IPS-15b (cell line): ENCODE measurements at regions not wholly inside any gene's neighbourhood (a gene's known extent, or its start where the extent isn't known, plus 50 kb on each side); places are given as distances from the start of the nearest gene placed in this dataset.

Experiments used
- H3K27me3 ChIP-seq: one replicate; pipeline ENCODE4 v1.6.1; 2013; ENCODE audit warnings: low read length; ENCODE audit not compliant: control insufficient read depth, insufficient read depth
- H3K36me3 ChIP-seq: one replicate; pipeline ENCODE4 v1.6.1; 2013; ENCODE audit warnings: low read length; ENCODE audit not compliant: control insufficient read depth, insufficient read depth
- H3K4me1 ChIP-seq: one replicate; pipeline ENCODE4 v1.6.1; 2013; ENCODE audit warnings: mild to moderate bottlenecking, low read length; ENCODE audit not compliant: control insufficient read depth, insufficient read depth
- H3K4me3 ChIP-seq: one replicate; pipeline ENCODE4 v1.5.1; 2013; ENCODE audit warnings: low read depth, low read length
- H3K9ac ChIP-seq: one replicate; pipeline ENCODE4 v1.6.1; 2013; ENCODE audit warnings: low read depth, mild to moderate bottlenecking, low read length
- H3K9me3 ChIP-seq: one replicate; pipeline ENCODE4 v1.6.1; 2013; ENCODE audit warnings: mild to moderate bottlenecking, low read length; ENCODE audit not compliant: control insufficient read depth, insufficient read depth

DNA sequence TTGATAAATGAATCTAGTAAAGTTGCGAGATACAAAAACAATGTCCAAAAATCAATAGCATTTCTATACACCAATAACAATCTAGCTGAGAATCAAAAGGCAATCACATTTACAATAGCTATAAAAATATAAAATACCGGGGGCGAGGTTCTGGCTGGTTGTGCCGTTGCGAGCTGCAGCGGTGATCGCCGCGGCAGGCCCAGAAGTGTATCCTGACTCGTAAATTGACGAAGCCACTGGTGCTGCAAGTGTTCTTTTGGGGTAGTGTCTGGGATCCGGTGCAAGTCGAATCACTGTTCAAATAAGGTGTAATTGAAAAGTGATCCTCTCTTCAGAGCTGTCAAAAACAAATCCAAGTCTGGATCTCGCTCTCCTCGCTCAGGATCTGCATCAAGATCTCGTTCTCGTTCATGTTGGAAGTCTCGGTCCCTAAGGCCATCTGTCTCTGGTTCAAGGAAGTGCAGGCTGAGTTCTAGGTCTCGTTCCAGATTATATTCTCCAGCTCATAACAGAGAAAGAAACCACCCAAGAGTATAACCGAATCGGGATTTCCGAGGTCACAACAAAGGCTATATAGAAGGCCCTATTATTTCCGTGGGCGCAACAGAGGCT, 80.1 kb upstream of the STT3B start:
- Histone ChIP-seq H3K9ac (no peak overlapping the region), H3K4me3 (no peak overlapping the region), H3K9me3 (no peaks in the 10 kb centered on the region), H3K36me3 (no peaks in the 10 kb centered on the region), H3K4me1 (no peaks in the 10 kb centered on the region), H3K27me3 (no peaks in the 10 kb centered on the region)

DNA sequence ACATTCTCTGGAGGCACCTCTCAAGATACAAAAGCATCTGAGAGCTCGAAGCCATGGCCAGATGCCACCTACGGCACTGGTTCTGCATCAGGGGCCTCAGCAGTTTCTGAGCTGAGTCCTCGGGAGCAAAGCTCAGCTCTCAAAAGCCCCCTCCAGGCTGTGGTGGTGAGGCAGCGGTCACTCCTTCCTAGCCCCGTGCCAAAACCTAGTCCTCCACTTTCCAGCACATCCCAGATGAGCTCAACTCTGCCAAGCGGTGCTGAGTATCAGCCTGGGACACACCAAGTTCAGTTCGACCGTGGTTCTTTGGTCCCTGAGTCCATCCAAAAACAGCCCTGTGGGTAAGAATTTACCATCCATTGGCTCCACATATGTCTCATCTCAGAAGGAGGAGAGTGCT, 79.3 kb upstream of the STT3B start:
- no peak overlapping the region for H3K4me3 ChIP-seq
- no peaks in the 10 kb centered on the region for H3K36me3 ChIP-seq
- no peak overlapping the region for H3K9ac ChIP-seq
- no peaks in the 10 kb centered on the region for H3K4me1 ChIP-seq
- no peaks in the 10 kb centered on the region for H3K27me3 ChIP-seq
- H3K9me3 ChIP-seq = no peaks in the 10 kb centered on the region

DNA sequence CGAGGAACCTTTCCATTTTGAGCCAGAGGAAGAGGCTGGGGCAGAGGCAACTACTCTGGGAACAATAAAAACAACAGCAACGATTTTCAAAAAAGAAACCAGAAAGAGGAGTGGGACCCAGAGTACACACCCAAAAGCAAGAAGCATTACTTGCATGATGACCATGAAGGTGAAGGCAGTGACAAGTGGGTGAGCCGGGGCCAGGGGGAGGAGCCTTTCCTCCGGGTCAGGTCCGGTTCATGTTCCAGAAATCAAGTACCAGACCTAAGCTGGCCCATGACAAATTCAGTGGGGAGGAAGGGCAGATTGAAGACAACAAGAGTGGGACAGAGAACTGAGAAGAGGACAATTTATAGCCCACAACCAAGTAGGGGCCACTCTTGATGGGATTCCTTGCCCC, 77.2 kb upstream of the STT3B start:
- Histone ChIP-seq H3K27me3 (no peaks in the 10 kb centered on the region), H3K36me3 (no peaks in the 10 kb centered on the region), H3K4me1 (no peaks in the 10 kb centered on the region), H3K4me3 (no peak overlapping the region), H3K9me3 (no peaks in the 10 kb centered on the region), H3K9ac (no peak overlapping the region)

DNA sequence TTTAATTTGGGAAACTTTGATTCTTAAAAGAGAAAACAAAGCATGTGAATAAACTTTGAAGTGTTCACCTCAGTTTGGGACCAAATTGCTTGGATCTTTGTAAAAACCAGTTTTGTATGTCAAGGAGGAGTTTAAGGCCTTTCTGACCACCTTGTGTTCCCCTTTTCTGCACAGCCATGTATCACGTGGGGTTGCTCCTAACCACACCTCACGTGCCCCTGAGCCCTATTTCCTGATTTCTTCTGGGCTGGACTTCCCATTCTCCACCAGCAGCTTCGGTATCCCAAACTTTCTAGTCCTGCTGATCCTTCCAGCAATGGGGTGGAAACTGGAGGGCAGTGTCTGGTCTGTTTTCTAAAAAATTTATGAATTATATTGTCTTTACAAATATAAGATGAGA, 76.4 kb upstream of the STT3B start:
- H3K4me1 ChIP-seq = no peaks in the 10 kb centered on the region
- no peak overlapping the region for H3K9ac ChIP-seq
- no peaks in the 10 kb centered on the region for H3K9me3 ChIP-seq
- no peaks in the 10 kb centered on the region for H3K36me3 ChIP-seq
- no peak overlapping the region for H3K4me3 ChIP-seq
- no peaks in the 10 kb centered on the region for H3K27me3 ChIP-seq

DNA sequence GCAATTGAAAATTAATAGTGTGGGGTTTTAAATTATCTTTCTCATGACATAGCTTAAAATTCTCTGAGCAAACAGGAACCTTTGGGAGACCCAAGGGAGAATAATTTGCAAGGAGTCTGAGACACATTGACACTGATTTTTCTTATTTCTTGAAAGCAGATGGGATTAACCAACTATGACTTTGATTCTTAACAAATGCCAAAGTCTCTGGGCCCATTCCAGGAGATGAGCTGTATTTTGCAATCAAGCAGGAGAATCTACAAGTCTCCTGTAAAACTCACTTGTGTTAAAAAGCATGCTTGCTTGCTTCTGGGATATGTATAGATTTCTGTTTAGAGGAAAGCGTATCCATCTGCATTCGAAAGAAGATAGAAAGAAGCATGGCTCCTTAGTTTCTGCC, 71.3 kb upstream of the STT3B start:
- H3K36me3 ChIP-seq = no peaks in the 10 kb centered on the region
- H3K4me1 ChIP-seq = peaks cover 7% of the 10 kb centered on the region
- H3K27me3 ChIP-seq = no peaks in the 10 kb centered on the region
- H3K9ac ChIP-seq = no peak overlapping the region
- no peaks in the 10 kb centered on the region for H3K9me3 ChIP-seq
- H3K4me3 ChIP-seq = no peak overlapping the region

DNA sequence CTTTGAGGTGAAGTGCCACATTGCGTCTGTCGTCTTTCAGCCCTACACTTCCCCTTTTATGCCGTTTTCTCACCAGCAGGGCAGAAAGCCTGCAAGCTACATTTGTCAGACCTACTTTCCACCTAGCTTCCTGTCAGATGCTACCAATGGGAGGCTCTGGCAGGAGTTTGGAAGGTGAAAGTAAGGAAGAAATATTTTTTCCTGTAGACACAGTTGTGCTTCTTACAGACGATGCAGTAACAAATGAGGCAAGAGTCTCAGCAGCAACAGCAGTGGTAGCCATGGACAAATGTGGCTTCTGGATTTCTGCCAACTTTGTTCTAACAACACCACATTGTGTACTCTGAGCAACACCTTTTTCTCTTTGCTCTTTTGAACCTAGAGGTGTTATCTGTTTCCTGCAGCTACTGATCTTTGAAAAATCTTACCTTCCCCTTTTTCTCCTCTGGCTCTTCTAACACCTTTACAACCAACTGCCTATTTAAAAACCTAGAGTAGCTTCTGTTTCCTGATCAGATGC, 70.6 kb upstream of the STT3B start:
- Histone ChIP-seq H3K9ac (no peak overlapping the region), H3K9me3 (no peaks in the 10 kb centered on the region), H3K36me3 (no peaks in the 10 kb centered on the region), H3K4me1 (peaks cover 13% of the 10 kb centered on the region), H3K4me3 (no peak overlapping the region), H3K27me3 (no peaks in the 10 kb centered on the region)

DNA sequence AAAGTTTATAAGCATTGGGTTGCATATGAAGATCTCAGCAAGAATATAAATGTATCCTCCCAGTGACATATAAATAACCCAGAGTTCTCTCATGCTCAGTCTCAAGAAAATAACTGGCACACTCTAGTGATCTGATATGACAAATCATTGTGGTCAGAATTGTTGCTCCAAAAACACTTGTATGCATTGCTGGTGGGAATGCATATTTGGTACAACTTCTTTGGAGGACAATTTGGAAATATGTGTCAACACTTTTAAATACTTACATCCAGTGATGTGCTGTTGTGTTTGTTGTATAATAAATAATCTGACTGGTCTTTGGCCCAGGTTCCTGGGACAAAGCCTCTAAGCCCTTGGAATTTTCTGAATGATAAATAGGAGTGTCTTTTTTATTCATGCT, 66.7 kb upstream of the STT3B start:
- Histone ChIP-seq H3K9ac (no peak overlapping the region), H3K36me3 (no peaks in the 10 kb centered on the region), H3K4me3 (no peak overlapping the region), H3K4me1 (peaks cover 17% of the 10 kb centered on the region), H3K9me3 (no peaks in the 10 kb centered on the region), H3K27me3 (no peaks in the 10 kb centered on the region)

DNA sequence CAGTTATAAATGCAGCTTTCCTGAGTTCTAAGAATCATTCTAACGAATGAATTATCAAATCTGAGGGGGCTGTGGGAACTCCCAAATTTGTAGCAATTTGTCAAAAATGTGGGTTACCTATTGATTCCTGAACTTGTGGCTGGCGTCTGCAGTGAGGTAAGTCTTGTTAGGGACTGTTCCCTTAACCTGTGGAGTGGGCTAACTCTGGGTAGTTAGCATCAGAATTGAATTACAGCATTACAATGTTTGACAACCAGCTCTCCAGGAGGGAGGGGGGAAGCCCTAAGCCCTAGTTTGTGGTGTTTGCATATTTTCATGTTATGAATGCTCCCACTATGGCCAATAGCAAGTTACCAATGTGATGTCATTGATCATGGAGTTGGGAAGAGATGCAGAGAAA, 65.9 kb upstream of the STT3B start:
- no peak overlapping the region for H3K4me3 ChIP-seq
- no peak overlapping the region for H3K9ac ChIP-seq
- no peaks in the 10 kb centered on the region for H3K27me3 ChIP-seq
- no peaks in the 10 kb centered on the region for H3K9me3 ChIP-seq
- H3K36me3 ChIP-seq = no peaks in the 10 kb centered on the region
- peaks cover 15% of the 10 kb centered on the region for H3K4me1 ChIP-seq

DNA sequence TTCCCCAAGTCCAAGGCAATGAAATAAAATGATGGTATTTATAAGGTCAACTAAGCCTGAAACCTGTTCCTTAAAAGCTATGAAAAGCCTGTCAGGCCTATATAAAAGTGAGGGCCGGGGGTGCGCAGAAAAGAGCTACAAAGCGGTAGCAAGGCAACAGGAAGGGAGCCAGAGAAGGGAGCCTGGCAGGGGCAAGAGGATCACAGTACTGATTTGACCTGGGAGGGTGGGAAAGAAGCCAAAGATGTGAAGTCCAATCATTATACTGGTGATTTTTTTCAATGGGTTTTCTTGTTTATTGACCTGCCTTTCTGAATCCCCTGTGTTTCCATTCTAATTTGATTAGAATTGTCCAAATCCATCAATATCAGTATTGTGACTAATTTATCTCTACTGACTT, 64.3 kb upstream of the STT3B start:
- H3K9ac ChIP-seq = no peak overlapping the region
- no peaks in the 10 kb centered on the region for H3K27me3 ChIP-seq
- no peaks in the 10 kb centered on the region for H3K9me3 ChIP-seq
- peaks cover 13% of the 10 kb centered on the region for H3K4me1 ChIP-seq
- no peaks in the 10 kb centered on the region for H3K36me3 ChIP-seq
- no peak overlapping the region for H3K4me3 ChIP-seq

DNA sequence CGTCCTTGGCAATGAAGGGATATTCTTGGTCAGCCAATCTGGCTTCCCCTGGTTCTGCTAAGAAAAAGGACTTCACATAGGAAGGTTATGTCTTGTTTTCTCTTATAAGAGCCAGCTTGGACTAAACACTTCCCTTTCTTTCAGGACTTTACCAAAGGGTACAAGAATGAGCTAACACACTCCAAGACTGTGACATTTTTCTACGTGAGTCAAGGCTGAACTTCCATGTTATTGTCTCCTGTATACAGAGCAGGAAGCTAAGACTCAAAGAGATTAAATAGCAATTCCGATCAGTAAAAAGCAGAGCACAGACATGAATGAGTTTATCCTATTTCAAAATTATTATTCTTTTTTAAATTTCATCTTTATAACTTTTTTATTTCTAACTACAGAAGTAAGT, 63.3 kb upstream of the STT3B start:
- no peak overlapping the region for H3K4me3 ChIP-seq
- H3K9me3 ChIP-seq = no peaks in the 10 kb centered on the region
- no peaks in the 10 kb centered on the region for H3K27me3 ChIP-seq
- H3K36me3 ChIP-seq = no peaks in the 10 kb centered on the region
- H3K4me1 ChIP-seq = peaks cover 13% of the 10 kb centered on the region
- H3K9ac ChIP-seq = no peak overlapping the region

DNA sequence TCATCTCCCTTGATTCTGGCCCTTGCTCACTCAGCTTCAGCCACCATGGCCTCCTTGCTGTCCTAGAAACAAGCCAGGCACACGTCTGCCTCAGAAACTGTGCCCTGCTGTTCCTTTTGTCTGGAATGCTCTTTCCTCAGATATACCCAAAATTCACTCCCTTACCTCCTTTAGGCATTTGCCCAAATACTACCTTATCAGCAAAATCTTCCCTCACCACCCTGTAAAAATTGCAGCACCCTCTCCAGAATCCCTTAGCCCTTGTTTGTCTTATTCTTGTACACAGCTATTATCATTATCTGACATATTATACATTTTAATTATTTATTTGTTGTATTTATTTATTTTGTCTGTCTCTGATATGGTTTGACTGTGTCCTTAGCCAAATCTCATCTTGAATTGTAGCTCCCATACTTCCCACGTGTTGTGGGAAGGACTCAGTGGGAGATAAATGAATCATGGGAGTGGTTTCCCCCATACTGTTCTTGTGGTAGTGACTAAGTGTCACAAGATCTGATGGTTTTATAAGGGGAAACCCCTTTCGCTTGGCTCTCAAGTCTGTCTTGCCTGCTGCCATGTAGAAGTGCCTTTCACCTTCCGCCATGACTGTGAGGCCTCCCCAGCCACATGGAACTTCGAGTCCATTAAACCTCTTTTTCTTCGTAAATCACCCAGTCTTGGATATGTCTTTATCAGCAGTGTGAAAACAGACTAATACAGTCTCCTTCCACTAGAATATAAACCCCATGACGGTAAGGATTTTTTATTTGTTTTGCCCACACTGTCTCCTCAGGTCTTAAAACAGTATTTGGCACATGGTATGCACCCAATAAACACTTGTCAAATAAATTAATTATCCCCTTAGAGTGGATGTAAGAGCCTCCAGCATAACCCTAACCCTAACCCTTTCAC, 60.0 kb upstream of the STT3B start:
- Histone ChIP-seq H3K4me3 (no peak overlapping the region), H3K9me3 (no peaks in the 10 kb centered on the region), H3K27me3 (no peaks in the 10 kb centered on the region), H3K36me3 (no peaks in the 10 kb centered on the region), H3K4me1 (no peaks in the 10 kb centered on the region), H3K9ac (no peak overlapping the region)

DNA sequence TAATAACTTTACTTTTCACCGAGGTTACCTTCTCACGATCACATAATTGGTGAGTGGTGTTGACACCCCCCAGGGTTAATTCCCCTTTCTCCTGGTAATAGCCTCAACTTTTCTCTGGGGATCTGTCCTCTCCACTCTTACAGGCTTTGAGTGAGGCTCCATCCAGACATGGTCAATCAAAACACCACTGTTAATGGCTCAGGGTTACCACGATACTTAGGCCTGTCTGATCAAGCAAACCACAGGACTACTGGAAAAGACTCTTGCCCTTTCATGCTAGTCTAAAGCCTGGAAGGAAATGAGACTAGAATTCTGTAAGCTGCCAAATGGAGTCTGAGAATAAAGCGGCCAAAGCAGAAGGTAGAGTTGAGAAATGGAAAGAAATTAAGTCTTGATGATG, 56.5 kb upstream of the STT3B start:
- no peaks in the 10 kb centered on the region for H3K27me3 ChIP-seq

More for the DNA sequence above, 56.5 kb upstream of the STT3B start:
- Histone ChIP-seq H3K36me3 (no peaks in the 10 kb centered on the region), H3K4me3 (no peak overlapping the region), H3K9me3 (no peaks in the 10 kb centered on the region), H3K4me1 (no peaks in the 10 kb centered on the region), H3K9ac (no peak overlapping the region)
